SK-N-SH treated with all-trans-retinoic acid at 6 μM for 48 hours (cell line): ENCODE measurements at regions not wholly inside any gene's neighbourhood (a gene's known extent, or its start where the extent isn't known, plus 50 kb on each side); places are given as distances from the start of the nearest gene placed in this dataset.

Experiments
- ATAC-seq: fragments of 200-7000 bp; cut with Tn5 transposase; 3 replicates; pipeline ENCODE4 v1.9.1; 2020; ENCODE audit warnings: mild to moderate bottlenecking, moderate library complexity
- ARNTL ChIP-seq: fragments of 450-650 bp; formaldehyde crosslinking; IDR thresholded peaks from 2 replicates; pipeline ENCODE4 v1.5.0; 2020; ENCODE audit warnings: low read depth, mild to moderate bottlenecking, moderate library complexity, borderline replicate concordance
- BACH2 ChIP-seq: fragments of 250-450 bp; sonication (Bioruptor Pico); IDR thresholded peaks from 2 replicates; pipeline ENCODE4 v1.9.0; 2021; ENCODE audit warnings: mild to moderate bottlenecking, borderline replicate concordance
- CSDC2 ChIP-seq: fragments of 250-450 bp; sonication (Bioruptor Pico); IDR thresholded peaks from 2 replicates; pipeline ENCODE4 v1.5.0; 2020; ENCODE audit warnings: mild to moderate bottlenecking, moderate library complexity
- ESRRG ChIP-seq: fragments of 250-450 bp; sonication (Bioruptor Pico); IDR thresholded peaks from 2 replicates; pipeline ENCODE4 v1.6.1; 2021; ENCODE audit warnings: mild to moderate bottlenecking
- GLIS3 ChIP-seq: fragments of 250-450 bp; sonication (Bioruptor Pico); IDR thresholded peaks from 2 replicates; pipeline ENCODE4 v1.5.0; 2020; ENCODE audit warnings: mild to moderate bottlenecking, moderate library complexity
- OSR1 ChIP-seq: fragments of 250-450 bp; sonication (Bioruptor Pico); IDR thresholded peaks from 2 replicates; pipeline ENCODE4 v1.8.0; 2022; ENCODE audit warnings: moderate library complexity, mild to moderate bottlenecking, inconsistent platforms
- PPARA ChIP-seq: fragments of 250-450 bp; sonication (Bioruptor Pico); IDR thresholded peaks from 2 replicates; pipeline ENCODE4 v1.5.0; 2020; ENCODE audit warnings: mild to moderate bottlenecking, borderline replicate concordance
- TCF4 ChIP-seq: fragments of 250-450 bp; sonication (Bioruptor Pico); IDR thresholded peaks from 2 replicates; pipeline ENCODE4 v1.8.0; 2021; ENCODE audit warnings: mild to moderate bottlenecking, moderate library complexity, borderline replicate concordance
- TOX ChIP-seq: fragments of 250-450 bp; sonication (Bioruptor Pico); IDR thresholded peaks from 2 replicates; pipeline ENCODE4 v1.8.0; 2021; ENCODE audit warnings: mild to moderate bottlenecking, moderate library complexity, borderline replicate concordance
- ZC3H10 ChIP-seq: fragments of 250-450 bp; sonication (Bioruptor Pico); IDR thresholded peaks from 2 replicates; pipeline ENCODE4 v1.5.1; 2021; ENCODE audit warnings: mild to moderate bottlenecking, moderate library complexity
- ZFP3 ChIP-seq: fragments of 250-450 bp; sonication (Bioruptor Pico); IDR thresholded peaks from 2 replicates; pipeline ENCODE4 v1.5.0; 2020; ENCODE audit warnings: mild to moderate bottlenecking, moderate library complexity
- ZFP30 ChIP-seq: fragments of 450-650 bp; formaldehyde crosslinking; IDR thresholded peaks from 2 replicates; pipeline ENCODE4 v1.5.0; 2022; ENCODE audit warnings: mild to moderate bottlenecking, moderate library complexity
- ZNF565 ChIP-seq: fragments of 450-650 bp; formaldehyde crosslinking; conservative IDR thresholded peaks from 2 replicates; pipeline ENCODE4 v1.5.0; 2020; ENCODE audit warnings: low read depth, mild to moderate bottlenecking, moderate library complexity
- ZNF70 ChIP-seq: fragments of 450-650 bp; formaldehyde crosslinking; IDR thresholded peaks from 2 replicates; pipeline ENCODE4 v1.5.0; 2020; ENCODE audit warnings: mild to moderate bottlenecking, moderate library complexity
- ZNF8 ChIP-seq: fragments of 450-650 bp; formaldehyde crosslinking; IDR thresholded peaks from 2 replicates; pipeline ENCODE4 v1.5.0; 2020; ENCODE audit warnings: mild to moderate bottlenecking, moderate library complexity
- TF ChIP-seq, protein P1 (sequence below): fragments of 250-450 bp; sonication (Bioruptor Pico); IDR thresholded peaks from 2 replicates; pipeline ENCODE4 v1.8.0; 2020; ENCODE audit warnings: mild to moderate bottlenecking, moderate library complexity, borderline replicate concordance
- TF ChIP-seq, protein P2 (sequence below): fragments of 250-450 bp; sonication (Bioruptor Pico); IDR thresholded peaks from 2 replicates; pipeline ENCODE4 v1.5.1; 2021; ENCODE audit warnings: mild to moderate bottlenecking, moderate library complexity
- TF ChIP-seq, protein P3 (sequence below): fragments of 250-450 bp; sonication (Bioruptor Pico); IDR thresholded peaks from 2 replicates; pipeline ENCODE4 v1.5.0; 2020; ENCODE audit warnings: mild to moderate bottlenecking, moderate library complexity
- TF ChIP-seq, protein P4 (sequence below): fragments of 250-450 bp; sonication (Bioruptor Pico); IDR thresholded peaks from 2 replicates; pipeline ENCODE4 v1.8.0; 2021; ENCODE audit warnings: low read depth, mild to moderate bottlenecking, moderate library complexity, borderline replicate concordance
- TF ChIP-seq, protein P5 (sequence below): fragments of 250-450 bp; sonication (Bioruptor Pico); IDR thresholded peaks from 2 replicates; pipeline ENCODE4 v1.5.1; 2020; ENCODE audit warnings: low read depth, mild to moderate bottlenecking, moderate library complexity

DNA sequence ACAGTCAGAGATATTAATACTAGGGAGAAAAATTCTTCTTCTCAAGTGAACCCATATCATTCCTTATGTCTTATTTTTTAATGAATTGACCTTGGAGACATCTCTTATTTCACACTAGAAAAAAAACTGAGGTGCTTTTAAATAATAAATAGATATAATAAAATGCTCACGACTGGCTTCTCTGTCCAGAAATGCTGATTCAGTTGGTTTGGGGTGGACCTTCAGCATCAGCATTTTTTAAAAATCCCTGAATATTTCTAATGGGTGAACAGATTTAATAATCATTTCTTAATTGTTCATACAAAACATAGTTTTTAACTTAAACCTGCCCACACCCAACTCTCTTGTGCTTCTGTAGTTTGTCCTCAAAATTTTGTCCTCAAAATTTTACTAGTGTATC, 283.9 kb downstream of the TECRL start:
- TF ChIP-seq, protein P1, sequence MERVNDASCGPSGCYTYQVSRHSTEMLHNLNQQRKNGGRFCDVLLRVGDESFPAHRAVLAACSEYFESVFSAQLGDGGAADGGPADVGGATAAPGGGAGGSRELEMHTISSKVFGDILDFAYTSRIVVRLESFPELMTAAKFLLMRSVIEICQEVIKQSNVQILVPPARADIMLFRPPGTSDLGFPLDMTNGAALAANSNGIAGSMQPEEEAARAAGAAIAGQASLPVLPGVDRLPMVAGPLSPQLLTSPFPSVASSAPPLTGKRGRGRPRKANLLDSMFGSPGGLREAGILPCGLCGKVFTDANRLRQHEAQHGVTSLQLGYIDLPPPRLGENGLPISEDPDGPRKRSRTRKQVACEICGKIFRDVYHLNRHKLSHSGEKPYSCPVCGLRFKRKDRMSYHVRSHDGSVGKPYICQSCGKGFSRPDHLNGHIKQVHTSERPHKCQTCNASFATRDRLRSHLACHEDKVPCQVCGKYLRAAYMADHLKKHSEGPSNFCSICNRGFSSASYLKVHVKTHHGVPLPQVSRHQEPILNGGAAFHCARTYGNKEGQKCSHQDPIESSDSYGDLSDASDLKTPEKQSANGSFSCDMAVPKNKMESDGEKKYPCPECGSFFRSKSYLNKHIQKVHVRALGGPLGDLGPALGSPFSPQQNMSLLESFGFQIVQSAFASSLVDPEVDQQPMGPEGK (CRISPR knock-in tag) = no peak
- no peak for TF ChIP-seq ESRRG (CRISPR knock-in tag)
- no peak for TF ChIP-seq ARNTL (CRISPR knock-in tag)
- TF ChIP-seq OSR1 (CRISPR knock-in tag) = no peak
- no peak for TF ChIP-seq BACH2 (CRISPR knock-in tag)
- TF ChIP-seq, protein P2, sequence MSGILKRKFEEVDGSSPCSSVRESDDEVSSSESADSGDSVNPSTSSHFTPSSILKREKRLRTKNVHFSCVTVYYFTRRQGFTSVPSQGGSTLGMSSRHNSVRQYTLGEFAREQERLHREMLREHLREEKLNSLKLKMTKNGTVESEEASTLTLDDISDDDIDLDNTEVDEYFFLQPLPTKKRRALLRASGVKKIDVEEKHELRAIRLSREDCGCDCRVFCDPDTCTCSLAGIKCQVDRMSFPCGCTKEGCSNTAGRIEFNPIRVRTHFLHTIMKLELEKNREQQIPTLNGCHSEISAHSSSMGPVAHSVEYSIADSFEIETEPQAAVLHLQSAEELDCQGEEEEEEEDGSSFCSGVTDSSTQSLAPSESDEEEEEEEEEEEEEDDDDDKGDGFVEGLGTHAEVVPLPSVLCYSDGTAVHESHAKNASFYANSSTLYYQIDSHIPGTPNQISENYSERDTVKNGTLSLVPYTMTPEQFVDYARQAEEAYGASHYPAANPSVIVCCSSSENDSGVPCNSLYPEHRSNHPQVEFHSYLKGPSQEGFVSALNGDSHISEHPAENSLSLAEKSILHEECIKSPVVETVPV (CRISPR knock-in tag) = no peak
- no peak for TF ChIP-seq GLIS3 (CRISPR knock-in tag)
- TF ChIP-seq TOX = no peak
- TF ChIP-seq ZFP30 (CRISPR knock-in tag) = no peak
- no peak for TF ChIP-seq TCF4 (CRISPR knock-in tag)
- TF ChIP-seq ZNF8 (CRISPR knock-in tag) = no peak
- TF ChIP-seq, protein P3, sequence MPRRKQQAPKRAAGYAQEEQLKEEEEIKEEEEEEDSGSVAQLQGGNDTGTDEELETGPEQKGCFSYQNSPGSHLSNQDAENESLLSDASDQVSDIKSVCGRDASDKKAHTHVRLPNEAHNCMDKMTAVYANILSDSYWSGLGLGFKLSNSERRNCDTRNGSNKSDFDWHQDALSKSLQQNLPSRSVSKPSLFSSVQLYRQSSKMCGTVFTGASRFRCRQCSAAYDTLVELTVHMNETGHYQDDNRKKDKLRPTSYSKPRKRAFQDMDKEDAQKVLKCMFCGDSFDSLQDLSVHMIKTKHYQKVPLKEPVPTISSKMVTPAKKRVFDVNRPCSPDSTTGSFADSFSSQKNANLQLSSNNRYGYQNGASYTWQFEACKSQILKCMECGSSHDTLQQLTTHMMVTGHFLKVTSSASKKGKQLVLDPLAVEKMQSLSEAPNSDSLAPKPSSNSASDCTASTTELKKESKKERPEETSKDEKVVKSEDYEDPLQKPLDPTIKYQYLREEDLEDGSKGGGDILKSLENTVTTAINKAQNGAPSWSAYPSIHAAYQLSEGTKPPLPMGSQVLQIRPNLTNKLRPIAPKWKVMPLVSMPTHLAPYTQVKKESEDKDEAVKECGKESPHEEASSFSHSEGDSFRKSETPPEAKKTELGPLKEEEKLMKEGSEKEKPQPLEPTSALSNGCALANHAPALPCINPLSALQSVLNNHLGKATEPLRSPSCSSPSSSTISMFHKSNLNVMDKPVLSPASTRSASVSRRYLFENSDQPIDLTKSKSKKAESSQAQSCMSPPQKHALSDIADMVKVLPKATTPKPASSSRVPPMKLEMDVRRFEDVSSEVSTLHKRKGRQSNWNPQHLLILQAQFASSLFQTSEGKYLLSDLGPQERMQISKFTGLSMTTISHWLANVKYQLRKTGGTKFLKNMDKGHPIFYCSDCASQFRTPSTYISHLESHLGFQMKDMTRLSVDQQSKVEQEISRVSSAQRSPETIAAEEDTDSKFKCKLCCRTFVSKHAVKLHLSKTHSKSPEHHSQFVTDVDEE (CRISPR knock-in tag) = no peak
- no peak for TF ChIP-seq ZFP3 (CRISPR knock-in tag)
- TF ChIP-seq, protein P4, sequence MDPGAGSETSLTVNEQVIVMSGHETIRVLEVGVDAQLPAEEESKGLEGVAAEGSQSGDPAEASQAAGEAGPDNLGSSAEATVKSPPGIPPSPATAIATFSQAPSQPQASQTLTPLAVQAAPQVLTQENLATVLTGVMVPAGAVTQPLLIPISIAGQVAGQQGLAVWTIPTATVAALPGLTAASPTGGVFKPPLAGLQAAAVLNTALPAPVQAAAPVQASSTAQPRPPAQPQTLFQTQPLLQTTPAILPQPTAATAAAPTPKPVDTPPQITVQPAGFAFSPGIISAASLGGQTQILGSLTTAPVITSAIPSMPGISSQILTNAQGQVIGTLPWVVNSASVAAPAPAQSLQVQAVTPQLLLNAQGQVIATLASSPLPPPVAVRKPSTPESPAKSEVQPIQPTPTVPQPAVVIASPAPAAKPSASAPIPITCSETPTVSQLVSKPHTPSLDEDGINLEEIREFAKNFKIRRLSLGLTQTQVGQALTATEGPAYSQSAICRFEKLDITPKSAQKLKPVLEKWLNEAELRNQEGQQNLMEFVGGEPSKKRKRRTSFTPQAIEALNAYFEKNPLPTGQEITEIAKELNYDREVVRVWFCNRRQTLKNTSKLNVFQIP (CRISPR knock-in tag) = no peak
- no peak for TF ChIP-seq ZNF565 (CRISPR knock-in tag)
- TF ChIP-seq PPARA (CRISPR knock-in tag) = no peak
- TF ChIP-seq ZC3H10 (CRISPR knock-in tag) = no peak
- no peak for TF ChIP-seq ZNF70 (CRISPR knock-in tag)
- ATAC-seq = no peak

DNA sequence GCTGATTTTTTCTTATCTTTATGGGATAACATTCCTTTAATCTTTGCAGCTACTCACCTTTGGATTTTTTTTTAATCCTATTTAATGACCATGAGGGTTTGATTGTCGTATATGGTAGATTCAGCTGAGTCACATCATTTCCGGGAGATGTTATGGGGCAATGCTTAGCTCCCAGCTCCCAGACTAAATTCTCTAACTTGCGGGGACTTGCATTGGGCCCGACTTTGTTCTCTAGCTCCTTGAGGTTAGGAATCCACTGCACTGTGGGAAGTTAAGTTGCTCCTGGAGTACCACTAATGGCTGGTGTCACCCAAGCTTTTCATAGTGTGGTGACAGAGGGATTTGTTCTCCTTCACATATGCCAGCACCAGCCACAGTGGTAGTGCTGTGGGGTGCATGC, 287.4 kb downstream of the TECRL start:
- ATAC-seq = no peak
- no peak for TF ChIP-seq ESRRG (CRISPR knock-in tag)

DNA sequence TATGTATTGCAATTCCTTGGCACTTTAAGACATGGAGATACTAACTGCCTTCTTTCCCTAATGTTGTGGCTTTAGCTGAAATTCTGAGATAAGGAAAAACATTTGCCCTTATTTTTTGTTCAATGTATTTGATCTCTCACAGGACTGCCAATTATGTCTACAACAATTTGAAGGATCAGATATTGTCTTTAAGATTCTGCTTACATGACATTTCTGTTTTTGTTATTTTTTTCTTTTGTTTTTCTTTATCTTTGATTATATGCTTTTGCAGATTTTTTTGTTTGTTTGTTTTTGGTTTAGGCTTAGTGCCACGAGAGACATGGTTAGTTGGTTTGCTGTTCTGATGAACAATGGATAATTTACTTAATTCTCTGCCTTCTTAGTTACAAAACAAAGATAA, 303.3 kb downstream of the TECRL start:
- no peak for ATAC-seq
- TF ChIP-seq, protein P3 (CRISPR knock-in tag) = no peak
- TF ChIP-seq ZNF8 (CRISPR knock-in tag) (no peak), ZFP30 (CRISPR knock-in tag) (no peak), PPARA (CRISPR knock-in tag) (no peak), ZNF70 (CRISPR knock-in tag) (no peak), ARNTL (CRISPR knock-in tag) (no peak), CSDC2 (no peak), ZC3H10 (CRISPR knock-in tag) (no peak)
- TF ChIP-seq, protein P5, sequence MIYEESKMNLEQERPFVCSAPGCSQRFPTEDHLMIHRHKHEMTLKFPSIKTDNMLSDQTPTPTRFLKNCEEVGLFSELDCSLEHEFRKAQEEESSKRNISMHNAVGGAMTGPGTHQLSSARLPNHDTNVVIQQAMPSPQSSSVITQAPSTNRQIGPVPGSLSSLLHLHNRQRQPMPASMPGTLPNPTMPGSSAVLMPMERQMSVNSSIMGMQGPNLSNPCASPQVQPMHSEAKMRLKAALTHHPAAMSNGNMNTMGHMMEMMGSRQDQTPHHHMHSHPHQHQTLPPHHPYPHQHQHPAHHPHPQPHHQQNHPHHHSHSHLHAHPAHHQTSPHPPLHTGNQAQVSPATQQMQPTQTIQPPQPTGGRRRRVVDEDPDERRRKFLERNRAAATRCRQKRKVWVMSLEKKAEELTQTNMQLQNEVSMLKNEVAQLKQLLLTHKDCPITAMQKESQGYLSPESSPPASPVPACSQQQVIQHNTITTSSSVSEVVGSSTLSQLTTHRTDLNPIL (CRISPR knock-in tag) = no peak
- TF ChIP-seq, protein P4 (CRISPR knock-in tag) = no peak
